GM21528 (cell line): ENCODE measurements at regions not wholly inside any gene's neighbourhood (a gene's known extent, or its start where the extent isn't known, plus 50 kb on each side); places are given as distances from the start of the nearest gene placed in this dataset.

Experiments used
- ATAC-seq: cut with Tn5 transposase; IDR thresholded peaks from one replicate; pipeline ENCODE4 v1.9.1; 2021; ENCODE audit warnings: mild to moderate bottlenecking, moderate library complexity; ENCODE audit not compliant: unreplicated experiment, low FRiP score

DNA sequence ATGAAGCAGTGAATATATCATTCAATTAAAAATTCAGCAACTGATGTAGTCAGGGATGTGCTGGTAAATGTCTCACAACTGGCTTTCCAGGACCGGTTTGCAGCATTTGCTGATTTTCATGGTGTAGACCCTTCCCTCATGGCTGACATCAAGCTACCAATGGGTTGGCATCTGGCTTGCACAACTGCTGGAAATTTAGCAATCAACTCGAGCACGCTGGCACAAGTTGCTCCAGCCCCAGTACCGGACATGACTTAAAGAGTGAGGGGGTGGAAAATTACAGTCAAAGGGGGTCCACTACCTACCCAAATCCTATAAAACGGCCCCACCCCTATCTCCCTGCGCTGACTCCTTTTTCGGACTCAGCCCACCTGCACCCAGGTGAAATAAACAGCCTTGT lies 198.4 kb upstream of the NRP1 start:
- no peak for ATAC-seq

DNA sequence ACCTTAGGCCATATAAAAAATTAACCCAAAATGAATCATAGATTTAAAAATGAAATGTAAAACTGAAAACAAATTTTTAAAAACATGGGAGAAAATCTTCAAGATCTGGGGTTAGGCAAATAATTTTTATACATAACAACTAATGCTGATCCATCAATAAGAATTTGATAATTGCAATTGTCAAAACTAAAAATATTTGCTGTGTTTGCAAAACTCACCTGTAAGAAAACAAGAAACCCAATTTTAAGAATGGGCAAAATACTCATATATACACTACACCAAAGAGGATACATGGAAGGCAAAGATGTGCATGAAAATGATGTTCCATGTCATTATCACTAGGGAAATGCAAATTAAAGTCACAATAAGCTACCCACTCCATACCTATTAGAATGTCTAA lies 194.8 kb upstream of the NRP1 start:
- ATAC-seq, result no peak

DNA sequence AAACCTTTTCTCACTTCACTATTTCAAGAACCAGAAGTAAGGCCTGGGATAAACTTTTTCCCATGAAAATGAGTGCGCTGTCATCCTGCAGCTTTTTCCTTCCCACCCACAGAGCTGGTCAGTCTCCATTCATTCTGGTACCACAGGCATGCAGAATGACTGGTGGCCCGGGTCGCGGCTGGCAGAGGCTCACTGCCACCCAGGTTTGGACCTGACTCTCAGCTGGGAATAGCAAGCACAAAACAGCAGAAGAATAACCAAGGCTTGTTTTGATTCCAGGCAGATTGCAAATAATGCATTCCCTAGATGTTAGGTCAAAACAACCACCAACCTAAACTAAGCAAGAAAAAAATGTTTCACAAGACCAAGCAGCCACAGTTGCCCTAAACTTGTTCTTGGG lies 190.5 kb upstream of the NRP1 start:
- ATAC-seq, result no peak

DNA sequence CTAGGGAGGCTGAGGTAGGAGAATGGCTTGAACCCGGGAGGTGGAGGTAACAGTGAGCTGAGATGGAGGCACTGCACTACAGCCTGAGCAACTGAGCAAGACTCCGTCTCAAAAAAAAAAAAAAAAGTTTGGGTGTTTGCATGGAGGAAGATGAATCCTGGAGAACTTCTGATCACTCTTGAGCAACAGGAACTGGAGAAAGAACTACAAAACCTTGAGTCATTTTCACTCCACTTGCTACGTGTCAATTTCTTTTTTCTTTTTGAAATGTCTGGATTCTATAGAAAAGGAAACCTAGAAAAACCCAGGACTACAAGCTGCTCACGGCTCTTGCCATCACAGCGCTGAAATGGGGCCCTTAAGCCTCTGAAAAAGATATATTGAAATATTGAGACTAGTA lies 189.6 kb upstream of the NRP1 start:
- ATAC-seq, result no peak

DNA sequence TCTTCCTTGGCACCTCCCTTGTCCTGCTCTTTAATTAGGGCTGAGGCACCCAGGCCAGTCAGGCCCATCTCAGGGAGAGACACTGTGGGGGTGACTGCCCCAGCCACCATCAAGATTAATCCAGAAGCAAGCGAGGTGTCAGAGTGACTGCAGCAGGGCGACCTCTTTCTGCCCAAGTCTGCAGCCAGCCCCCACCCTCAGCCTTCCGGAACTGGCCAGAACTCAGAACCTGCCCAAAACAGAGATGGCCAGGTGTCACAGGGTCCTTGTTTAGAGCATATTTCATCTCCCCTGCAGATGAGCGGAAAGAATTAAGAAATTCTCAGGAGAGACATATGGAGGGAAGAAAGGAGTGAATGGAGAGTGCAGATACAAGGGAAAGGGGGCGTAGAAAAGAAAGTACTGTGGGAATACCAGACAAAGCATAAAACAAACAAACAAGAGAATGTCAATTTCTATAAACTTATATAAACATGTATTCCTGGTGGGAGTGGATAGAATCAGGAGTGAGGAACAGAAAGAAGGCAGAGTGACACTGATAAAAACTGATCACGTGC lies 188.8 kb upstream of the NRP1 start:
- no peak for ATAC-seq

DNA sequence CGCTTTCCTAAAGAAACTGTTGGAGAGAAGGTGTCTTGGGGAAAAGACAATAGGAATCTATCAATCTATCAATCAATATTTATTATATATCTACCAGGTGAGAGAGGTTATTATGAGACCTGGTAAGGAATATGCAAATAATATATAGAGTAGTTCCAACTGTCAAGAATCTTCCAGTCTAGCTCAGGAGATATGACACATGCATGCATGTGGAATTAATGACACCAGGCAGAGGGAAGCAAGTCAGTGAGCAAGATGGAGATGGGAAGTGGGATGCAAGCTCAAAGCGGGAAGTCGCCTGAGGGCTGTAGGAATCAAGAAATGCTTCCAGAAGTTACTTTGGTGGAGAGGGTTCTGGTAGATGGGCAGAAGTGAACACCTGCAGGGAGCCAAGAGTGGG lies 187.4 kb upstream of the NRP1 start:
- no peak for ATAC-seq

DNA sequence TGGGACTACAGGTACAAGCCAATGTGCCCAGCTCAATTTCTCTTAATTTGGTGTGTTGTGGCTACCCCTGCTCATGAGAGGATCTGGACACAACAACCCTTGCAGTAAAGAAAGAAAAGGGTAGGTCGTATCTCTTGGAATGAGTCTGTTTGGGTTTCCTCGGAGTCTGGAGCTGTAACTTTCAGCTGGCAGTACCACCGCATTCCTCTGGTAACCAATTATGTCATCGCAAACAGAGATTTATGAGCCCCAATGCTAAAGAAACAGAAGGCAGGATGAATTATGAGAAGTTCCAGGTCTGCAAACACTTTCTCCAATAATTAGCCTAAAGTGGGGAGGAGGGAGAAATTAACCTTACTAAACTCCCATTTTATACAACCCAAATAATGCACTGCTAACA lies 186.6 kb upstream of the NRP1 start:
- ATAC-seq, result no peak

DNA sequence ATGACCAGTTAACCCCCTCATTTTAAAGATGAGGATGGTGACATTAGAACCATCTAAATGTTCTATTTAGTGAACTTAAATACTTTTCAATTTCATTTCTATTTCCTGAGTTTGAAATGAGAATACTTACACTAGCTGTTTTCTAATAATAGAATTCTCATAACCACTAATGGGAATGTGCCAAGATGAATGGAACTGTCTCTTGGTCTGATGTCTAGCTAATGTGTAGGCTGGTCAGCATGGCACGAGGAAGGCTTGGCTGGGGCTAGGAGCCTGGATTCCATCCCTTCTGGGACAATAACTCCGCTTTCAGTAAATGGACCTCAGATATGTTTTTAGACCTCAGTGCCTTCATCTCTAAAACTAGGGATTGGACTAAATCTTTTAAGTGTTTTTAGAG lies 185.8 kb upstream of the NRP1 start:
- ATAC-seq, result no peak

DNA sequence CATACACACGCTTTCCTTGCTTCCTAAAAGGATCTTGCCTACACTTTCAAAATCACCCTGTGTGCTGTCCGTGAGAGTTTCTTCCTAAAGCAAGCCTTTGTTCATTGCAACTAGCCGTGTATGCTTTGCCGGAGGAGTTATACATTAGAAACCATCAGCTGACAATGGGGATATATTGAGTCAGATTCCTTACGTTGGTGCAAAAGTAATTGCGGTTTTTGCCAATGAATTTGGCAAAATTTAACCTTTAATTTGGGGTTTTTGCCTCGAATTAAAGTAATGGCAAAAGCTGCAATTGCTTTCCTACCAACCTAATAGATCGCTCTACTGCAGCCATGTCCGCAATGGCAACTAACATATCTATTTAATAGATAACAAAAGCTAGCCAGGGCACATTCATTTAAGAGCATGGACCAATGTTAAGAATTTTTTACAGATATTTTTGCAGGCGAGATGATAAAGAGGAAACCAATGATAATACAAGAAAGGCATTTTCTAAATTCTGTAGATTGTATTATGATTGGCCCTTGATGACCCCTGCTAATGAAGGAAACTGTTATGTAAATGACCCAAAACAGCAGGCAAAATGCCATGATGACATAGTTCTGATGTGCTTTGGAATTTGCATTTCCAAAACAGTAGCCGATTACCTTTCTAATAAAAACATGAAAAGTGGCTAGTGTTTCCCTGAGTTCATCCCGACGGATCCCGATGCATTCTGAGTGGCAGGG lies 184.8 kb upstream of the NRP1 start:
- no peak for ATAC-seq

DNA sequence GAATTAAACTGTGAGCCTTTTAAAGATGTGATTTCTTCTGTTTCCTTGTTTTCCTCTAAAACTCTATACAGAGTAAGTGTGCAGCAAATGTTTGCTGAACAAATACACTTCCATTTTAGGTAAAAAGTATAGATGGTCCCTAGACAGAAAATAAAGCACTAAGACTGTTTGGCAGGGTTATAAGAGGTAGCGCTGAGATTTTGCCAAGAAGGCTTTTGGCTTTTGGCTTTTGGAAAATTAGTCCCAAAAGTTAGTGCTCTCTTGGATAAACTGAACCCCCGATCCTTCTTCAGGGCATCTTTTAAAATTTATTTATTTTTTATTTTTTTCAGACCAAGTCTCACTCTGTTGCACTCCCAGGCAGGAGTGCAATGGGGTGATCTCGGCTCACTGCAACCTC lies 175.7 kb upstream of the NRP1 start:
- ATAC-seq, result no peak

DNA sequence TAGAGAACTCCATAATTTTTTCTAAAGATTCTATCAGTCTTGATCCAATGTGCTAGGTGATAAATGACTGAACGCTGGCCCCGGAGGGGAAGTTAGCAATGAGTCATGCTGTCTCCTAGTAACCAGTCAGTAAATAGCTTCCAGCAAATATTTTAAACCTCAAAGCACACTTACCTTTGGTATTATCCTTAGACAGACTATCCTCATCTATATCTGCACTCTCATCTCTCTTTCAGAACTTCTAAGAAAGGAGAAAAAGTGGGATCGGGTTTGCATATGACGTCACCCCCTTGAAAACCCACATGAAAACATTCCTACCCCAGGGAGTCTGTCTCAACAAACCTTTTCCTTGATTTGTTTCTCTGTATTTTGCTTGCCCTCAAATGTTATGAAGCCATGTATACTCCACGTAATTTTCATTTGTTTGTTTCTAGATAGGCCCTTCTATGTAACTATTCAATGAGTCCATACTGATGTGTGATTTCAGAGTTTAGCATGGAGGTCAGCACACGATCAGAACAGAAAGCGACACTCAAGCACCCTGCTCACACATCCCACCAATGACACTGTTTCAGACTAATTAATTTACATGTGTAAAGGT lies 174.9 kb upstream of the NRP1 start:
- ATAC-seq, result no peak

DNA sequence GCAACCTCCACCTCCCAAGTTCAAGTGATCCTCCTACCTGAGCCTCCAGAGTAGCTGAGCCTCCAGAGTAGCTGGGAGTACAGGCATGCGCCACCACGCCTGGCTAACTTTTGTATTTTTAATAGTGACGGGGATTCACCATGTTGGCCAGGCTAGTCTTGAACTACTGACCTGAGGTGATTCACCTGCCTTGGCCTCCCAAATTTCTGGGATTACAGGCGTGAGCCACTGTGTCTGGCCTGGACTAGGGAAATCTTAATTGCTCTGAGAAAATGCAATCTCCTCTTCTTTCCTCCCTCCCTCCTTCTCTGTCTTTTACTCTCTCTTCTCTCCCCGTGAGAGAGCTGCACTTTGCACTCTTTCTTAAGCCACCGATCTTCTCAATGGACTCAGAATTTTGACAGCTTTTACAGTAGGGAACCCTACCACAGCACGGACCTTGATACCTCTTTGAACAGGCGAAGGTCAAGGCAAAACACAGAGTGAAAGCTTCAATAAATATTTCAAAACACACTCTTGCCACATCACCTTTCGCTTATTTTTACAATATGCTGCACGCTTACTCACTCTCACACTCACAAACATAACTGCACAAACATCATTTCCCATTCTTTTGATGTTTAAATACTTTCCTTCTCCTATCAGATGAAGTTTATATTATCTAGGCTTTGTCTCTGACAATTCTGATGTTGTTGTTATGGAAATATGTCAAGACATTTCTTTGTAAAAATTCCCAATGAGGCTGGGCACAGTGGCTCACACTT lies 173.4 kb upstream of the NRP1 start:
- no peak for ATAC-seq

DNA sequence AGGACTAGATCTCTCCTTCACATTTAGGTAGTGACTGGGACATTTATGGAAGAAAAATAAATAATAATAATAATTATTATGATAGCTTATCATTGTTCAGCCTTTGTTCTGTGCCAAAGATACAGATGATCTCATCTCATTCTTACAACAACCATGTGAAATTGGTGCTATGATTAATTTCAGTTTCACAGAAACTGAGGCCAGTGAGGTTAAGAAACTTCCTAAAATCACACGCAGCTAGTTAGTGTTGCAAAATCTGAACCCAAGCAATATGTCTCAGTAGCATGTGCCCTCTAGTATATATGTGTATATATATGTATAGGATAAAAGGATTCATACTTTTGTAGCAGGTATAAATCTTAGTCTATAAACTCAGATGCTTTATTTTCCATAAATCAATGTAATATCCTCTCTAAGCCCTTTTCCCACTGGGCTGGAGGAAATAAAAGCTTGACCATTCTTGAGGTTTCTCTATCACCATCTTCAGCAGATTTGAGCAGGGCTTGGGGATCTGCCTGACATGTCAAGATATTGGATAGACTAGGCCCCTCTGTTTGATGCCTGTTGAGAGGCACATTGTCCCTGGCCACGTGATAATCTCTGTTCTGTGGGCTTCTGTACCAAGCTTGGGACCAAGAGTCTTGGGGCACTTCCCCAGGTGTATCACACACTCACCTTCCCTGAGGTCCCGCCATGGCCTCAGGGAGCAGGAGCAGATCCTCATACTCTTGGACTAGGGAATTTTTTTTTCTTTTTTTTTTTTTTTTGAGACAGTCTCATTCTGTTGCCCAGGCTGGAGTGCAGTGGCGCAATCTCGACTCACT lies 172.6 kb upstream of the NRP1 start:
- ATAC-seq, result peak; percentile 82

DNA sequence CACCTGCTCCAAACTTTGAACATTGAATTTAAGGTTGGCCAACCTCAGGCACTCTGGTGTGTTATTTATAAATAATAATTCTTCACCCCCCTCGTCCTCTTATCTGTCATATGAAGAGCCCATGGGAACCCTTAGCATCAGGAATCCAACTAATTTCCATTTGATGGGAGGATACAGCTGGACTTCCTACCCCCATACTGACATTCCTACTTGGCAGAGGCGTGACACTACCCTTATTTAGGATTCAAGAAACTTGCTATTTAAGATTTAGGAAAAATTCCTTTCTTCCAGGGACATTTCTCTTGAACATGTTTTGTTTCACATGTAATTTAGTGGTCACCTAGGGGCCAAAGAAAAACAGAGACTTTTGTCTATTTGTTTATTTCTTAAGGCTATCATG lies 171.9 kb upstream of the NRP1 start:
- no peak for ATAC-seq

DNA sequence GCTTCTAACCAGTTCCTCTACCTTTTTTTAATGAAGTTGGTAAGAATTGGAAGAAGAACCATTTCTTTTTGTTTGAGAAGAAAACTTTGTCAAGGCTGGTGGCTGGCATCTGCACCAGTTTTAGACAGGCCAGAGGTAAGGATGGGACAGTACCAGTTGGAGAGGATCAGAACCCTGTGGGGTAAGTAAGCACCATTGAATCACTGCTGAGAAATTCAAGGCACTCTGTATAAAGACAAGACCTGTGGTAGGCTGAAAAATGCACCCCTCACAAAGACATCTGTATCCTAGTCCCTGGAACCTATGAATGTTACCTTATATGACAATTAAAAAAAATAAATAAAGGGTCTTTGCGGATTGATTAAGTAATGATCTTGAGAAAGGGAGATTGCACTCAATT lies 166.7 kb upstream of the NRP1 start:
- no peak for ATAC-seq

DNA sequence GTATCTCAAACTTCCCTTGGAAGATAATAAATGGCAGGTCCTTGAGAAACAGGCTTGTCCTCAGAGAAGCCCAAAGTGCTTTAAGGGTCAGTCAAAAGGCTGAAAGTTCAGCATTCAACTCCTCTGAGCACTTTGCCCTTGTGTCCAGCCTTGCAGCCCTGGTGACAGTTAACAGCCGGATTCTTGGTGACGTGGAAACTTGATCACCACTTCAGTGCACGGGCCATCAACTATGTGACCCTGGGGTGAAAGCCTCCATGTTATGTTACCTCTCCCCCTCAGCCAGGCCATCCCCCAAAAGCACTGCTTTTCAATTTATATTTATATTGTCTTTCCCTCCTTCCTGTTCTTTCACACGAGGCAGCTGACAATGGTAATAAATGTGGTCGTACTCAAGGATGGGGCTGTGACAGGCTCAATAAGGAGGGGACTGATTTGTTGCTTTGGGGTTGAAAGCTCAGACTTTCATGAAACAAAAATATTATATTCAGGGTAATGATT lies 164.0 kb upstream of the NRP1 start:
- no peak for ATAC-seq

DNA sequence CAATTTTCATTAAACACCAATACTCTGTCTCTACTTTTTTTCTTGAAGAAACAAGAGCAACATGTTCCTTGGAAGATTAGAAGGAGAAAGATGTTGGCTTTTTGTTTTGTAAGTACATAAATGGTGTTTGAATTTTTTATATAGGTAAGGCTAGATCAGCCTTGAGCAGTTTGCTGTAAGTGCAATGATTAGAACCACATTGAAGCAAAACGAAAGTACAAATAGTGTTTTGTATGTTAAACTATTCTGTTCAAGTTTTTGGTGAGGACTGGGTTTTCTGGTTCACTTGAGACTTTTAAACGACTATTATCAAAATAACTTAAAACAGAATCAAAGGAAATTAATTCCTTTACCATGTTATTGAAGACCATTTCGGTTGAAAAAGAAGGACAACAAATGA lies 162.9 kb upstream of the NRP1 start:
- ATAC-seq, result no peak

DNA sequence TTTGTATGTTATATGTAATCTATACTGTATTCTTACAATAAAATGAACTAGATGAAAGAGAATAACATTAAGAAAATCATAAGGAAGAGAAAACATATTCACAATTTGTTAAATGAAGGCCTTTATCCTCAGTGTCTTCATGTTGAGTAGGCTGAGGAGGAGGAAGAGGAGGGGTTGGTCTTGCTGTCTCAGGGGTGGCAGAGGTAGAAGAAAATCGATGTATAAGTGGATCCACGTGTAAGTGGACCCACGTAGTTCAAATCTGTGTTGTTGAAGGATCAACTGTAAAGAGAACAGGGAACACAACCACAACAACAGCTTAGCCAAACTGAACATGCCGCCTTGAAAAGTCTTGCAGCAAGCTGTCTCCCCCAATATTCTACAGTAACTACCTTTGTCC lies 161.6 kb upstream of the NRP1 start:
- no peak for ATAC-seq

DNA sequence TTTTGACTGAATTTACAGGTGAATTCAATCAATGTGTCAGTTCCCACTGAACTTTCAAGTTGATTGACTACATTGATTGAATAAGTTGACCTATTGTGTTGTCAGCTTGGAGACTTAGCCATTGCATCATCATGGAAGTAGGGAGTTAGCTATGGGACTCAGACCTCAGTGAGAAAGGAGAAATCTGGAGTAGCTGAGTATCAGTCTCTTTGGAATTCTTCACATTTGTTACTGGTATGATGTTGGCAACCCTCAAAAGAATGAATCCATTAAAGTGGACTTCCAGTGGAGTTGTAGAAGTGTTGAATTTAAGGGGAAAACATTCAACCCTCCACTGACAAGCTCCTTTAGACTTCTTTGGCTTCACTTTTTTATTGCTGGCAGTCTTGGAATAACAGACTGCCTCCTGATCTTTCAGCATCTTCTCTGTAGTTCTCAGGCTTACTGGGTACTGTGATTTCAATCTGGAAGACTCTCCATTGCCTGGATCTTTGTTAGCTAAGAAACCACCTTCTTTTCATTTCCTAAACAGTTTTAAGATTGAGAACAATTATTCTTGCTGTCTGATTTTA lies 160.3 kb upstream of the NRP1 start:
- no peak for ATAC-seq

DNA sequence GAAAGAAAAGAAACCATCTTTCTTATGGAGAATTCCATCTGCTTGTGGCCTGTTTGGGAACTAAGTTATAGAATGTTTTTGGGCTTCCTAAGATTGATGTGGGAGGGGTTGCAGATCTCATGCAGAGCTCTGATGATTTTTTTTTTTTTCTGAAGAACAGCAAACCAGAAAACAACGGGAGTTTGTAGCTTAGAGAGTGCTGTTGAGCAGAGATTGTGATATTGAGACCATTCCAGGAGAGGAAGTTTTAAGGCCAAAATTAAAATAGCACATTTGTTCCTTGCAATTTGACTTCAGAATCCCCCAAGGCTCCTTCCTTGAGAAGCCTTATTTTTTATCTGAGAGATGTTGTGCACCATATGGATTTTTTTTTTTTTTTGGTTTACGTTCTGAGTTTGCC lies 159.5 kb upstream of the NRP1 start:
- no peak for ATAC-seq
